DND-41 (cell line): ENCODE measurements at regions not wholly inside any gene's neighbourhood (a gene's known extent, or its start where the extent isn't known, plus 50 kb on each side); places are given as distances from the start of the nearest gene placed in this dataset.

Source experiments
- ATAC-seq: fragments of 200-7000 bp; cut with Tn5 transposase; 3 replicates; pipeline ENCODE4 v1.9.1; 2021; ENCODE audit warnings: low read depth; ENCODE audit not compliant: insufficient read depth
- DNase-seq: peaks from one replicate; pipeline ENCODE4 v3.0.0-alpha.2; 2020
- H2AFZ ChIP-seq: 2 replicates; pipeline ENCODE4 v1.6.0; 2012; ENCODE audit warnings: low read depth, low read length
- H3K27ac ChIP-seq: 2 replicates; pipeline ENCODE4 v1.5.1; 2012; ENCODE audit warnings: low read length, inconsistent platforms
- H3K27me3 ChIP-seq: fragments of 200-600 bp; sonication (generic); 2 replicates; pipeline ENCODE4 v1.6.0; 2012; ENCODE audit warnings: low read length, mild to moderate bottlenecking, inconsistent platforms; ENCODE audit not compliant: insufficient read depth, poor library complexity
- H3K36me3 ChIP-seq: 2 replicates; pipeline ENCODE4 v1.5.1; 2012; ENCODE audit warnings: low read length, inconsistent platforms; ENCODE audit not compliant: insufficient read depth
- H3K4me1 ChIP-seq: 2 replicates; pipeline ENCODE4 v1.5.1; 2012; ENCODE audit warnings: mild to moderate bottlenecking, low read length; ENCODE audit not compliant: insufficient read depth
- H3K4me2 ChIP-seq: 2 replicates; pipeline ENCODE4 v1.6.0; 2012; ENCODE audit warnings: mild to moderate bottlenecking, moderate library complexity, low read length, inconsistent platforms; ENCODE audit not compliant: insufficient read depth
- H3K4me3 ChIP-seq, 2 experiments: fragments of 200-600 bp in 1 of 2; shearing (Covaris generic) in 1 of 2; 2 replicates each; pipeline ENCODE4 v1.5.1; 2012 to 2016; ENCODE audit warnings: inconsistent platforms in 2 of 2, low read length in 2 of 2, mild to moderate bottlenecking in 2 of 2, low read depth in 1 of 2, moderate library complexity in 1 of 2
- H3K79me2 ChIP-seq: 2 replicates; pipeline ENCODE4 v1.6.0; 2012; ENCODE audit warnings: low read length, inconsistent platforms; ENCODE audit not compliant: insufficient read depth
- H3K9ac ChIP-seq: 2 replicates; pipeline ENCODE4 v1.6.0; 2012; ENCODE audit warnings: low read depth, mild to moderate bottlenecking, inconsistent platforms, low read length, moderate library complexity
- H3K9me3 ChIP-seq: 2 replicates; pipeline ENCODE4 v1.5.1; 2012; ENCODE audit warnings: low read length, moderate library complexity, mild to moderate bottlenecking, inconsistent platforms; ENCODE audit not compliant: insufficient read depth, severe bottlenecking
- H4K20me1 ChIP-seq: 2 replicates; pipeline ENCODE4 v1.6.0; 2012; ENCODE audit warnings: low read length; ENCODE audit not compliant: insufficient read depth
- EZH2 ChIP-seq: IDR thresholded peaks from 3 replicates; pipeline ENCODE4 v1.6.1; 2012; ENCODE audit warnings: borderline replicate concordance, low read depth, mild to moderate bottlenecking, moderate library complexity, low read length, inconsistent platforms; ENCODE audit not compliant: severe bottlenecking
- TF ChIP-seq, protein P1 (sequence below): IDR thresholded peaks from 2 replicates; pipeline ENCODE4 v1.5.1; 2012; ENCODE audit warnings: borderline replicate concordance, low read length, moderate library complexity, mild to moderate bottlenecking; ENCODE audit not compliant: poor library complexity, severe bottlenecking; ENCODE audit errors: extremely low read depth

DNA sequence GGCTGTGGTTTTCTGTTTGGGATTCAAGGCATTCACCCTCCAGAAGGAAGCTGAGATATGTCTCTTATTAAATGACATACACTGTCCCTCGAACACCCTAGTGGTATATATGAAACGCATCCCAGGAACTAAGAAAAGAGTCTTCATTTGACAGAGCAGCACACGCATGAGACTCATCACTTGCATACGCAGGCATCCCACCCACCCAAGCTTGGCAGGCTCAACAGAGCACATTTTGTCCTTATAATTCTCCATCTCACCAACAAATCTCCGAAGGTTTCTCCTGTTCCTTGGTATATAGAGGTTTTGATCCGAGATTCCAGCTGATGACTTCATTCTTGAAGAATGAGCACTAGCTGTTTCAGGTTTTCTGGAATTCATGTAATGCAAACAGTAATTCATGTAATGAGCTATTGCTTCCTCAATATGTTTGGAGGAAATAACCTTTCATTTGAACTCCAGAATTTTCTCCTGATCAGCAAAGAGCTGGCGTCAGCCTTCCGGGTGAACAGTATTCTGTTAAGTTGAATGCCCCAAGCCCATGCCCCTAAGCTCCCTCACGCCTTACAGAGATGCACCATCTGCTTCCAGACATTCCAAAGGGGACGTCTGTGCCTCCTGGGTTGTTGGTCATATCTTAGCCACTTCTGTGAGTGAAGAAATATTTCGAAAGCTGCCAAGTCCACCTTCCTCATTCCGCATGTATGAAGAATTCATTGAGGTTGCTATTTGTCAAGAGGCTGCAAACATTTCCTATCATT lies 66.0 kb upstream of the CDH4 start:
- Histone ChIP-seq H3K9me3 (no peaks in the 10 kb centered on the region), H3K27ac (no peak overlapping the region)

GRCh38 chr20:61186771-61187472 lies 65.1 kb upstream of the CDH4 start:
- no peak for DNase-seq
- no peak overlapping the region for H3K4me2 ChIP-seq
- ATAC-seq, result no peak

More for the DNA sequence above, 66.0 kb upstream of the CDH4 start:
- H3K4me3 ChIP-seq, result no peak overlapping the region
- no peak overlapping the region for H3K4me2 ChIP-seq
- H3K79me2 ChIP-seq, result no peaks in the 10 kb centered on the region
- DNase-seq (no peak), ATAC-seq (no peak)
- no peak overlapping the region for H2AFZ ChIP-seq
- H3K4me1 ChIP-seq, result no peaks in the 10 kb centered on the region
- H3K9ac ChIP-seq, result no peak overlapping the region
- no peak for TF ChIP-seq EZH2
- TF ChIP-seq, protein P1, sequence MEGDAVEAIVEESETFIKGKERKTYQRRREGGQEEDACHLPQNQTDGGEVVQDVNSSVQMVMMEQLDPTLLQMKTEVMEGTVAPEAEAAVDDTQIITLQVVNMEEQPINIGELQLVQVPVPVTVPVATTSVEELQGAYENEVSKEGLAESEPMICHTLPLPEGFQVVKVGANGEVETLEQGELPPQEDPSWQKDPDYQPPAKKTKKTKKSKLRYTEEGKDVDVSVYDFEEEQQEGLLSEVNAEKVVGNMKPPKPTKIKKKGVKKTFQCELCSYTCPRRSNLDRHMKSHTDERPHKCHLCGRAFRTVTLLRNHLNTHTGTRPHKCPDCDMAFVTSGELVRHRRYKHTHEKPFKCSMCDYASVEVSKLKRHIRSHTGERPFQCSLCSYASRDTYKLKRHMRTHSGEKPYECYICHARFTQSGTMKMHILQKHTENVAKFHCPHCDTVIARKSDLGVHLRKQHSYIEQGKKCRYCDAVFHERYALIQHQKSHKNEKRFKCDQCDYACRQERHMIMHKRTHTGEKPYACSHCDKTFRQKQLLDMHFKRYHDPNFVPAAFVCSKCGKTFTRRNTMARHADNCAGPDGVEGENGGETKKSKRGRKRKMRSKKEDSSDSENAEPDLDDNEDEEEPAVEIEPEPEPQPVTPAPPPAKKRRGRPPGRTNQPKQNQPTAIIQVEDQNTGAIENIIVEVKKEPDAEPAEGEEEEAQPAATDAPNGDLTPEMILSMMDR, result no peak
- H3K36me3 ChIP-seq, result no peaks in the 10 kb centered on the region
- H4K20me1 ChIP-seq, result no peaks in the 10 kb centered on the region
- peaks cover 27% of the 10 kb centered on the region for H3K27me3 ChIP-seq

DNA sequence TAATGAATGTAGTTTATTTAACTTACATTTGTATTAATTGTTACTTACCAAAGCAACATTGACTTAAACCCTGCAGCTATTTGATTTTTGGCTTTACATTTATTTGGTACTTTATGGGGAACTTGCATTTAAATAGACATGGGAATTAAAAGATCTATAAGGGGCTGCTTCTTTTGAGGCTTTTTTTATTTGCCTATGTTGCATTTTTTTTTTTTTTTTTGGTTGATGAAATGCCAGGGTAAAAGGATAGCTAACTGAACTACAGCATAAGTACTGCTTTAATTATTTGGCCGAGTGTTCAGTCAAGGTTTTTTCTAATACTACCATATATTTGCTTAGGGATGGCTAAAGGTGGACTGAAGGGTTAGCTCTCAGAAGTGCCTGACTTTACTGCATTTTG lies 62.5 kb upstream of the CDH4 start:
- H2AFZ ChIP-seq, result no peak overlapping the region
- TF ChIP-seq EZH2, result no peak
- TF ChIP-seq, protein P1, result no peak
- H3K27ac ChIP-seq, result no peak overlapping the region
- no peaks in the 10 kb centered on the region for H3K4me1 ChIP-seq
- no peak overlapping the region for H3K4me3 ChIP-seq
- peaks cover 12% of the 10 kb centered on the region for H3K27me3 ChIP-seq
- no peaks in the 10 kb centered on the region for H3K36me3 ChIP-seq
- DNase-seq (no peak), ATAC-seq (no peak)
- no peak overlapping the region for H3K9ac ChIP-seq
- H3K4me2 ChIP-seq, result no peak overlapping the region
- H4K20me1 ChIP-seq, result no peaks in the 10 kb centered on the region
- no peaks in the 10 kb centered on the region for H3K9me3 ChIP-seq
- no peaks in the 10 kb centered on the region for H3K79me2 ChIP-seq

More at GRCh38 chr20:61186771-61187472, 65.1 kb upstream of the CDH4 start:
- no peaks in the 10 kb centered on the region for H3K4me1 ChIP-seq
- H3K36me3 ChIP-seq, result no peaks in the 10 kb centered on the region
- no peak overlapping the region for H3K4me3 ChIP-seq
- TF ChIP-seq, protein P1, result no peak
- TF ChIP-seq EZH2, result no peak
- peaks cover 27% of the 10 kb centered on the region for H3K27me3 ChIP-seq
- H3K9me3 ChIP-seq, result no peaks in the 10 kb centered on the region
- H3K79me2 ChIP-seq, result no peaks in the 10 kb centered on the region
- no peak overlapping the region for H3K9ac ChIP-seq
- H4K20me1 ChIP-seq, result no peaks in the 10 kb centered on the region
- H3K27ac ChIP-seq, result no peak overlapping the region
- H2AFZ ChIP-seq, result no peak overlapping the region
